Esophagus squamous epithelium (tissue), 5 donors: ENCODE measurements at regions not wholly inside any gene's neighbourhood (a gene's known extent, or its start where the extent isn't known, plus 50 kb on each side); places are given as distances from the start of the nearest gene placed in this dataset.

Experiments
- DNase-seq: peaks from one replicate; lab custom pipeline; 2025; lab: John Stamatoyannopoulos, UW
- H3K27ac ChIP-seq, 4 donors: fragments of 200-600 bp; sonication (generic); one replicate each; pipeline ENCODE4 v1.5.1; 2016 to 2019; ENCODE audit warnings: mild to moderate bottlenecking in 1 of 4
- H3K27me3 ChIP-seq, 4 donors: fragments of 200-600 bp; sonication (generic); 1 replicate in 3 of 4; 2 replicates in 1 of 4; pipeline versions ENCODE4 v1.5.1 to v1.6.0; 2017 to 2021; ENCODE audit warnings: antibody characterized with exemption in 1 of 4
- H3K36me3 ChIP-seq, 3 donors: fragments of 200-600 bp; sonication (generic); one replicate each; pipeline ENCODE4 v1.5.1; 2016 to 2019
- H3K4me1 ChIP-seq, 3 donors: fragments of 200-600 bp; sonication (generic); one replicate each; pipeline ENCODE4 v1.5.1; 2017 to 2019
- H3K4me3 ChIP-seq, 4 donors: fragments of 200-600 bp; sonication (generic); 1 replicate in 3 of 4; 2 replicates in 1 of 4; pipeline ENCODE4 v1.5.1; 2016 to 2019; ENCODE audit warnings: mild to moderate bottlenecking in 2 of 4, moderate library complexity in 1 of 4
- H3K9me3 ChIP-seq, 3 donors: fragments of 200-600 bp; sonication (generic); one replicate each; pipeline ENCODE4 v1.5.1; 2016 to 2019
- POLR2A ChIP-seq, 4 donors: fragments of 450-650 bp; IDR thresholded peaks; one replicate each; pipeline ENCODE4 v1.6.1; 2017; ENCODE audit warnings: antibody characterized with exemption in 4 of 4, mild to moderate bottlenecking in 4 of 4, moderate library complexity in 3 of 4
- WGBS, 2 donors: methylation state at CpG; one replicate each; pipeline ENCODE4 v1.1.5; 2018; 5-methylcytosine and 5-hydroxymethylcytosine counted together
- intact Hi-C: fragments of 100-400 bp; cut with DNase I; formaldehyde crosslinking; loops from one replicate; pipeline ENCODE4 v1.15.0; 2022
- TF ChIP-seq, protein P1 (sequence below), 6 experiments: fragments of 450-650 bp in 4 of 6; fragments of 200-600 bp in 2 of 6; sonication (generic) in 2 of 6; IDR thresholded peaks; one replicate each; pipeline ENCODE4 v1.5.1; 2016 to 2019; ENCODE audit warnings: antibody characterized with exemption in 6 of 6, mild to moderate bottlenecking in 4 of 6, moderate library complexity in 4 of 6
- donor health status: DM: yes; HTN: yes; CAD: no.

DNA sequence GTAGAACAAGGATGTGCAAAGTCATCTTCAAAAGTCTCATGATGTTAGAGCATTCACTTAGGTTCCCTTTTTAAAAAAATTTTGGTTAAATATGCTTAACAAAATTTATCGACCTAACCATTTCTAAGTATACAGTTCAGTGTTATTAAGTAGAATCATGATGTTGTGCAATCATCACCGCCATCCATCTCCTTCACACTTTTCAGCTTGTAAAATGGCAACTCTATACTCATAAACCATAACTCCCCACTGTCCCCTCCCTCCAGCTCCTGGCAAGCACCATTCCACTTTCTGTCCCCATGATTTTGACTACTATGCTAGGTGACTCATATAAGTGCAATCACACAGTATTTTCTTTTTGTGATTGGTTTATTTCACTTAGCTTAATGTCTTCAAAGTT lies 895.0 kb downstream of the TBL1XR1 start:
- intact Hi-C loops: no loop called here
- Histone ChIP-seq H3K36me3 (no peaks in the 10 kb centered on the region), H3K27ac (no peak overlapping the region), H3K4me1 (no peaks in the 10 kb centered on the region), H3K4me3 (no peak overlapping the region), H3K27me3 (no peaks in the 10 kb centered on the region), H3K9me3 (no peaks in the 10 kb centered on the region)
- 91 to 94% methylated on average over 2 of the region's 2 CpGs for WGBS, 2 donors
- TF ChIP-seq, protein P1, sequence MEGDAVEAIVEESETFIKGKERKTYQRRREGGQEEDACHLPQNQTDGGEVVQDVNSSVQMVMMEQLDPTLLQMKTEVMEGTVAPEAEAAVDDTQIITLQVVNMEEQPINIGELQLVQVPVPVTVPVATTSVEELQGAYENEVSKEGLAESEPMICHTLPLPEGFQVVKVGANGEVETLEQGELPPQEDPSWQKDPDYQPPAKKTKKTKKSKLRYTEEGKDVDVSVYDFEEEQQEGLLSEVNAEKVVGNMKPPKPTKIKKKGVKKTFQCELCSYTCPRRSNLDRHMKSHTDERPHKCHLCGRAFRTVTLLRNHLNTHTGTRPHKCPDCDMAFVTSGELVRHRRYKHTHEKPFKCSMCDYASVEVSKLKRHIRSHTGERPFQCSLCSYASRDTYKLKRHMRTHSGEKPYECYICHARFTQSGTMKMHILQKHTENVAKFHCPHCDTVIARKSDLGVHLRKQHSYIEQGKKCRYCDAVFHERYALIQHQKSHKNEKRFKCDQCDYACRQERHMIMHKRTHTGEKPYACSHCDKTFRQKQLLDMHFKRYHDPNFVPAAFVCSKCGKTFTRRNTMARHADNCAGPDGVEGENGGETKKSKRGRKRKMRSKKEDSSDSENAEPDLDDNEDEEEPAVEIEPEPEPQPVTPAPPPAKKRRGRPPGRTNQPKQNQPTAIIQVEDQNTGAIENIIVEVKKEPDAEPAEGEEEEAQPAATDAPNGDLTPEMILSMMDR (IDR thresholded peaks at IDR 0.05): no peak
- no peak for TF ChIP-seq POLR2A (IDR thresholded peaks at IDR 0.05)
- no peak for DNase-seq

DNA sequence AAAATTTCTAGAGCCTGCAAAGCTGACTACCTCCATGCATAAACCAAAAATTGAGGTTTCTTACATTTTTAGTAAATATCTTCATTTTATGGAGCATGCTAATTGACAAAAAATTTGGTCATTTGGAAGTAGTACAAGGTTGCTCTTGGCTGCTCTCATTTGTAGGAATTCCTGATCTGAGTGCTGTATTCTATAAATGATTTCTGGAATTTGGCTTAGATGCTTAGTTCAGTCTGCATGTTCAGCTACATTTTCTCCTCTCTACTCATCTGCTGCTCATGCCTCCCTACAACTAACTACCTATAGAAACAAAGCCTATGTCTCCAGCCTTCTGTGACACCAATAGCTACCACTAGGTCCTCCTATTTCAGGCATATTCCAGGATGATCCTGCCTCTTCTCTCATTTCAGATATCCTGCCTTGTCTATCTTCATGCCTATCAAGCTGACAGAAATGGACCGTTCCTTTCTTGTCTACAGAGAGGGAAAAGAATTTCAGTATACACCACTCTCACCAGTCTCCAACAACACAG lies 901.1 kb downstream of the TBL1XR1 start:
- TF ChIP-seq, protein P1 (IDR thresholded peaks at IDR 0.05): no peak
- TF ChIP-seq POLR2A (IDR thresholded peaks at IDR 0.05): no peak
- H3K36me3 ChIP-seq: no peaks in the 10 kb centered on the region
- intact Hi-C loops: no loop called here
- no peaks in the 10 kb centered on the region for H3K9me3 ChIP-seq
- H3K27me3 ChIP-seq: no peaks in the 10 kb centered on the region
- H3K27ac ChIP-seq: no peak overlapping the region
- no peak for DNase-seq
- H3K4me1 ChIP-seq: no peaks in the 10 kb centered on the region
- 83 to 100% methylated on average over 1 of the region's 1 CpG for WGBS, 2 donors
- no peak overlapping the region for H3K4me3 ChIP-seq

DNA sequence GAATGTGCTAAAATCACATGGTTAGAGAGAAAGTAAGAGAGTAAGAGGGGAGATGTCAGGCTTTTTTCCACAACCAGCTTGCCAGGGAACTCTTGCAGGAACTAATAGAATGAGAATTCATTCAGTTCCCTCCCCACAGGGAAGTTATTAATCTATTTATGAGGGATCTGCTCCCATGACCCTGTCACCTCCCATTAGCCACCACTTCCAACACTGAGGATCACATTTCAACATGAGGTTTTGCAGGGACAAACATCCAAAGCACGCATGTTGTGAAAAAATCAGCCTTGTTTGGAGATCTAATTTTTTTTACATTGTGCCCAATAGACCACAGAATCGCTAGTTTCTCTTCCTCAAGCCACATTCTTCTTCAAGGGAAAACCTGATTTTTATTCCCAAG lies 904.0 kb downstream of the TBL1XR1 start:
- no peak for DNase-seq
- no peak for TF ChIP-seq POLR2A (IDR thresholded peaks at IDR 0.05)
- TF ChIP-seq, protein P1 (IDR thresholded peaks at IDR 0.05): no peak
- no peaks in the 10 kb centered on the region for H3K36me3 ChIP-seq
- H3K4me1 ChIP-seq: no peaks in the 10 kb centered on the region
- no peak overlapping the region for H3K4me3 ChIP-seq
- H3K27me3 ChIP-seq: no peaks in the 10 kb centered on the region
- H3K27ac ChIP-seq: no peak overlapping the region
- no peaks in the 10 kb centered on the region for H3K9me3 ChIP-seq
- WGBS, 2 donors: 64 to 79% methylated on average over 2 of the region's 2 CpGs
- intact Hi-C loops: no loop called here

DNA sequence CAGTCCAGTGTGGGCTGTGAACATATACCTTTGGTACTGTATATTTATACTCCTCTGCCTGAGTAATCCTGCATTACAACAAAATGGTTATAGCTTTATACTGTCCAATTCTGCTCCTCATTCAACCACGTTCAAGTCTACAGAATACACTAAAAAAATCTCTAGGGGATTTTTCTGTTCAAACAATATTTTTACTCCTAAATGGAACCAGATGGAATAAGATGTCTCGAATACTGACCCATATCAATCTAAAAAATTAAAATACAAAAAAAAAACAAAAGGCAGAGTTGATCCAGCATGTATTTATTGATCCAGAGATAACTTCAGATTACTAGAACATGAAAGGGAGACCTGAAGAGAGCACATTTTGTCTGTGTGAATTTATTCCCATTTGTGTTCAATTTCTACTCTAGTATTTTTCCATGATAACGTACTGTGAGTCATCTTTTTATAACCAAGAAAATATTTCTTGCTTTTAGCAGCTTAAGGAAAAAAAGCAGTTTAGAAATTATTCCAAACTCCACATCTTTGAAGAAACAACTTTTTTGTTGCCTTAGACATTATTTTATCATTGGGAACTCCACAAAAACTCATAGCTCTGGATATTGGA lies 910.7 kb downstream of the TBL1XR1 start:
- H3K9me3 ChIP-seq: no peaks in the 10 kb centered on the region
- TF ChIP-seq, protein P1 (IDR thresholded peaks at IDR 0.05): no peak
- no peak for TF ChIP-seq POLR2A (IDR thresholded peaks at IDR 0.05)
- DNase-seq: no peak
- no peak overlapping the region for H3K27ac ChIP-seq
- WGBS, 2 donors: 35 to 51% methylated on average over 3 of the region's 3 CpGs
- H3K4me1 ChIP-seq: no peaks in the 10 kb centered on the region
- H3K27me3 ChIP-seq: no peaks in the 10 kb centered on the region
- intact Hi-C loops: no loop called here
- no peaks in the 10 kb centered on the region for H3K36me3 ChIP-seq
- no peak overlapping the region for H3K4me3 ChIP-seq

DNA sequence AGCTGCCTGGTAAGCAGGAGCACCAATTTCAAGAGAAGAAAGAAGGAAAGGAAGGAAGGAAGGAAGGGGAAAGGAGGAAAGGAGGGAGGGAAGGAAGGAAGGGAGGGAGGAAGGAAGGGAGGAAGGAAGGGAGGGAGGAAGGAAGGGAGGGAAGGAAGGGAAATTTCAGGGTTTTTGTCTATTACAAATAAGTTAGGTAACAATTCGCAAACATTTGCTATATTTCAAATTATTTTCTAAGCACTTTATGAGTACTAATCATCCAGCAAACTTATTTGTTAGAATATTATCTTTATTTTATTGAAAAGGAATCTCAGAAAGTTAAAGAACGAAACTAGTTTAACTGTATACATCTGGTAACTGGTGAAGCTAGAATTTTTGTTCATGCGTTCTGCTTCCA lies 921.7 kb downstream of the TBL1XR1 start:
- intact Hi-C loops: no loop called here
- TF ChIP-seq, protein P1 (IDR thresholded peaks at IDR 0.05): no peak
- TF ChIP-seq POLR2A (IDR thresholded peaks at IDR 0.05): no peak
- 86 to 91% methylated on average over 3 of the region's 3 CpGs for WGBS, 2 donors
- Histone ChIP-seq H3K27ac (no peak overlapping the region), H3K4me3 (no peak overlapping the region), H3K36me3 (no peaks in the 10 kb centered on the region), H3K9me3 (no peaks in the 10 kb centered on the region), H3K27me3 (peaks cover 0 to 6% (median 0%) of the 10 kb centered on the region in 4 donors), H3K4me1 (peaks cover 0 to 12% (median 0%) of the 10 kb centered on the region in 3 donors)
- no peak for DNase-seq
